ENCODE measurements at regions not wholly inside any gene's neighbourhood (a gene's known extent, or its start where the extent isn't known, plus 50 kb on each side); places are given as distances from the start of the nearest gene placed in this dataset.

DNA sequence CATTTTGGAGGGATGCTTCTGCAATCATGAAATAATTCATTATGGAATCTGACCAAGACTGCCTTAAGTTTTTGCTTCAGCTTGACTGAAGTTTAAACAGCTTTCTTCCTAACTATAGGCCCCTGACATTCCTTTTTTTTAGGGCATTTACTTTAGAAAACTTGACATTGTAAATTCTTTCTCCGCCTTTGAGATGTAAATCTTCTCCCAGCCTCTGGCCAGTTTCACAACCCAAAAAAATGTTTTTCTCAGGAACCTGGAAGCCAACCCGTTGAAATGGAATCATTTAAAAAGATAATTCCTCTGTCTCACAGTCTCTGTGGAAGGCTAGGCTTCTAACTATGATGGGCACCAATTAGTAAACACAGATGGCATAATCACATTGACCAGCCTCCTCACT is 710.4 kb upstream of the PABPC4L start:
- TF ChIP-seq, protein P1, sequence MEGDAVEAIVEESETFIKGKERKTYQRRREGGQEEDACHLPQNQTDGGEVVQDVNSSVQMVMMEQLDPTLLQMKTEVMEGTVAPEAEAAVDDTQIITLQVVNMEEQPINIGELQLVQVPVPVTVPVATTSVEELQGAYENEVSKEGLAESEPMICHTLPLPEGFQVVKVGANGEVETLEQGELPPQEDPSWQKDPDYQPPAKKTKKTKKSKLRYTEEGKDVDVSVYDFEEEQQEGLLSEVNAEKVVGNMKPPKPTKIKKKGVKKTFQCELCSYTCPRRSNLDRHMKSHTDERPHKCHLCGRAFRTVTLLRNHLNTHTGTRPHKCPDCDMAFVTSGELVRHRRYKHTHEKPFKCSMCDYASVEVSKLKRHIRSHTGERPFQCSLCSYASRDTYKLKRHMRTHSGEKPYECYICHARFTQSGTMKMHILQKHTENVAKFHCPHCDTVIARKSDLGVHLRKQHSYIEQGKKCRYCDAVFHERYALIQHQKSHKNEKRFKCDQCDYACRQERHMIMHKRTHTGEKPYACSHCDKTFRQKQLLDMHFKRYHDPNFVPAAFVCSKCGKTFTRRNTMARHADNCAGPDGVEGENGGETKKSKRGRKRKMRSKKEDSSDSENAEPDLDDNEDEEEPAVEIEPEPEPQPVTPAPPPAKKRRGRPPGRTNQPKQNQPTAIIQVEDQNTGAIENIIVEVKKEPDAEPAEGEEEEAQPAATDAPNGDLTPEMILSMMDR (IDR thresholded peaks at IDR 0.05), result no peak
- TF ChIP-seq POLR2A (IDR thresholded peaks at IDR 0.05) (no peak), POLR2AphosphoS5 (IDR thresholded peaks at IDR 0.05) (no peak), EP300 (IDR thresholded peaks at IDR 0.05) (no peak)

All from suprapubic skin (tissue), 4 donors.